ENCODE measurements at regions not wholly inside any gene's neighbourhood (a gene's known extent, or its start where the extent isn't known, plus 50 kb on each side); places are given as distances from the start of the nearest gene placed in this dataset.

GRCh38 chr4:19752599-19752998 is 499.1 kb upstream of the SLIT2 start:
- Histone ChIP-seq H3K27ac (no peak overlapping the region), H3K4me1 (no peaks in the 10 kb centered on the region), H3K36me3 (no peaks in the 10 kb centered on the region), H3K4me3 (no peak overlapping the region), H3K27me3 (ENCODE audit: low read depth) (no peaks in the 10 kb centered on the region), H3K9me3 (no peaks in the 10 kb centered on the region)
- no peak for TF ChIP-seq CTCF (IDR thresholded peaks at IDR 0.05)
- intact Hi-C loops (cut with DNase I): no loop called here
- DNase-seq: no peak
- ATAC-seq: no peak

- Histone ChIP-seq H3K4me1 (no peaks in the 10 kb centered on the region), H3K27ac (peak overlapping the region; percentile 5), H3K36me3 (no peaks in the 10 kb centered on the region), H3K4me3 (no peak overlapping the region), H3K27me3 (ENCODE audit: low read depth) (no peaks in the 10 kb centered on the region), H3K9me3 (no peaks in the 10 kb centered on the region)
- intact Hi-C loops (cut with DNase I): no loop called here
- DNase-seq (no peak), ATAC-seq (peak; percentile 78 to 79)
- no peak for TF ChIP-seq CTCF (IDR thresholded peaks at IDR 0.05)
These were observed 502.9 kb upstream of the SLIT2 start for GRCh38 chr4:19748519-19749479.

- Histone ChIP-seq H3K36me3 (no peaks in the 10 kb centered on the region), H3K9me3 (no peaks in the 10 kb centered on the region), H3K27me3 (ENCODE audit: low read depth) (no peaks in the 10 kb centered on the region), H3K4me1 (no peaks in the 10 kb centered on the region), H3K27ac (no peak overlapping the region), H3K4me3 (no peak overlapping the region)
- intact Hi-C loops (cut with DNase I): no loop called here
- DNase-seq (no peak), ATAC-seq (no peak)
- TF ChIP-seq CTCF (IDR thresholded peaks at IDR 0.05): no peak
These were observed 505.3 kb upstream of the SLIT2 start for GRCh38 chr4:19746377-19746776.

GRCh38 chr4:19743115-19743638 is 508.5 kb upstream of the SLIT2 start:
- no peaks in the 10 kb centered on the region for H3K9me3 ChIP-seq
- no peak for TF ChIP-seq CTCF (IDR thresholded peaks at IDR 0.05)
- no peaks in the 10 kb centered on the region for H3K4me1 ChIP-seq
- ATAC-seq (no peak), DNase-seq (no peak)
- H3K27ac ChIP-seq: no peak overlapping the region
- H3K27me3 ChIP-seq (ENCODE audit: low read depth): no peaks in the 10 kb centered on the region
- no peaks in the 10 kb centered on the region for H3K36me3 ChIP-seq
- intact Hi-C loops (cut with DNase I): no loop called here
- no peak overlapping the region for H3K4me3 ChIP-seq

GRCh38 chr4:19739101-19739651 is 512.5 kb upstream of the SLIT2 start:
- no peak for TF ChIP-seq CTCF (IDR thresholded peaks at IDR 0.05)
- Histone ChIP-seq H3K27ac (no peak overlapping the region), H3K4me1 (no peaks in the 10 kb centered on the region), H3K27me3 (ENCODE audit: low read depth) (no peaks in the 10 kb centered on the region), H3K9me3 (no peaks in the 10 kb centered on the region), H3K36me3 (no peaks in the 10 kb centered on the region), H3K4me3 (no peak overlapping the region)
- intact Hi-C loops (cut with DNase I): no loop called here
- DNase-seq: no peak
- ATAC-seq: peak; percentile 49 to 59

Data from lower lobe of right lung (tissue), 2 donors.